ENCODE measurements at regions not wholly inside any gene's neighbourhood (a gene's known extent, or its start where the extent isn't known, plus 50 kb on each side); places are given as distances from the start of the nearest gene placed in this dataset.

GRCh38 chr9:135249711-135250110 lies 162.2 kb downstream of the OLFM1 start:
- no peak for DNase-seq (ENCODE audit: extremely low read depth, low read depth)

GRCh38 chr9:135251331-135251761 lies 163.9 kb downstream of the OLFM1 start:
- DNase-seq (ENCODE audit: extremely low read depth, low read depth), result no peak

GRCh38 chr9:135251996-135252760 lies 164.7 kb downstream of the OLFM1 start:
- no peak for DNase-seq (ENCODE audit: extremely low read depth, low read depth)

GRCh38 chr9:135252980-135253304 lies 165.5 kb downstream of the OLFM1 start:
- no peak for DNase-seq (ENCODE audit: extremely low read depth, low read depth)

- DNase-seq (ENCODE audit: extremely low read depth, low read depth), result peak; percentile 3
Measured at GRCh38 chr9:135253305-135254004, 166.0 kb downstream of the OLFM1 start.

- no peak for DNase-seq (ENCODE audit: extremely low read depth, low read depth)
Measured at GRCh38 chr9:135254176-135255032, 166.9 kb downstream of the OLFM1 start.

GRCh38 chr9:135255033-135255840 lies 167.8 kb downstream of the OLFM1 start:
- no peak for DNase-seq (ENCODE audit: extremely low read depth, low read depth)

- DNase-seq (ENCODE audit: extremely low read depth, low read depth), result no peak
Measured at GRCh38 chr9:135255841-135256580, 168.5 kb downstream of the OLFM1 start.

- DNase-seq (ENCODE audit: extremely low read depth, low read depth), result no peak
Measured at GRCh38 chr9:135256581-135257354, 169.3 kb downstream of the OLFM1 start.

GRCh38 chr9:135258461-135258860 lies 171.0 kb downstream of the OLFM1 start:
- DNase-seq (ENCODE audit: extremely low read depth, low read depth), result no peak

- no peak for DNase-seq (ENCODE audit: extremely low read depth, low read depth)
Measured at GRCh38 chr9:135259273-135259672, 171.8 kb downstream of the OLFM1 start.

- no peak for DNase-seq (ENCODE audit: extremely low read depth, low read depth)
Measured at GRCh38 chr9:135260221-135261180, 173.0 kb downstream of the OLFM1 start.

- DNase-seq (ENCODE audit: extremely low read depth, low read depth), result no peak
Measured at GRCh38 chr9:135262248-135262647, 174.8 kb downstream of the OLFM1 start.

GRCh38 chr9:135263511-135263910 lies 176.0 kb downstream of the OLFM1 start:
- DNase-seq (ENCODE audit: extremely low read depth, low read depth), result no peak

- no peak for DNase-seq (ENCODE audit: extremely low read depth, low read depth)
Measured at GRCh38 chr9:135265931-135266330, 178.5 kb downstream of the OLFM1 start.

GRCh38 chr9:135267191-135267809 lies 179.8 kb downstream of the OLFM1 start:
- DNase-seq (ENCODE audit: extremely low read depth, low read depth), result no peak

GRCh38 chr9:135268031-135268430 lies 180.6 kb downstream of the OLFM1 start:
- no peak for DNase-seq (ENCODE audit: extremely low read depth, low read depth)
